Upper lobe of right lung (tissue), 1 donor: ENCODE measurements at regions not wholly inside any gene's neighbourhood (a gene's known extent, or its start where the extent isn't known, plus 50 kb on each side); places are given as distances from the start of the nearest gene placed in this dataset.

ENCODE experiments used
- ATAC-seq: fragments of 200-7000 bp; cut with Tn5 transposase; one replicate; pipeline ENCODE4 v1.9.1; 2020; ENCODE audit warnings: mild to moderate bottlenecking, moderate library complexity
- DNase-seq: peaks from one replicate; pipeline ENCODE4 v3.0.0-alpha.2; 2020
- H3K27ac ChIP-seq: fragments of 200-600 bp; one replicate; pipeline ENCODE4 v1.8.0; 2022
- H3K27me3 ChIP-seq: fragments of 200-600 bp; one replicate; pipeline ENCODE4 v1.8.0; 2022; ENCODE audit warnings: mild to moderate bottlenecking
- H3K36me3 ChIP-seq: fragments of 200-600 bp; one replicate; pipeline ENCODE4 v1.8.0; 2022
- H3K4me1 ChIP-seq: fragments of 200-600 bp; one replicate; pipeline ENCODE4 v1.8.0; 2022
- H3K4me3 ChIP-seq: fragments of 200-600 bp; one replicate; pipeline ENCODE4 v1.8.0; 2022; ENCODE audit warnings: mild to moderate bottlenecking
- H3K9me3 ChIP-seq: fragments of 200-600 bp; one replicate; pipeline ENCODE4 v1.8.0; 2022
- intact Hi-C: fragments of 100-400 bp; cut with DNase I; formaldehyde crosslinking; loops from one replicate; pipeline ENCODE4 v1.11.0; 2022
- TF ChIP-seq, protein P1 (sequence below): fragments of 200-600 bp; IDR thresholded peaks from one replicate; pipeline ENCODE4 v1.8.0; 2022; ENCODE audit warnings: antibody characterized with exemption
- donor health status: DM: no; HTN: yes; CAD: no; lungs with severe emphysema.

DNA sequence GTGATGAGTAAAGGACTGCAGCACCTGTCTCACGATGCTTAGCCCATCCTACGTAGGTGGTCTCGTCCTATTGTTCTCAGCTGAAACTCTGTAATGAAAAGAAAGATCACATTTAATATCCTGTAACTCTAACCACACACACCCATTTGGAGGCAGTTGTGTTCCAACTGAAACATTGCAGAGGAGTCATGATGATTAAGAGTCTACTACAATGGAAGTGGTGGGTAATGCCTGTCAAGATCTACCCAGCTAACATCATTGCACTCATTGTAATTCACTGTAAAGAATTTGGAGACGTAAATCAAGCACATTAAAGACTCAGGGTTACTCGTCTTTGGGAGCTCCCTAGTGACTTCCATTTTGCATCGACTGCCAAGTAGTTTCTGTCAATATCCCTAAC is 106.0 kb upstream of the PTPN3 start:
- no peaks in the 10 kb centered on the region for H3K9me3 ChIP-seq
- H3K27me3 ChIP-seq = no peaks in the 10 kb centered on the region
- H3K4me3 ChIP-seq = no peak overlapping the region
- no peaks in the 10 kb centered on the region for H3K36me3 ChIP-seq
- ATAC-seq (no peak), DNase-seq (no peak)
- intact Hi-C loops = no loop called here
- H3K27ac ChIP-seq = no peak overlapping the region
- H3K4me1 ChIP-seq = no peaks in the 10 kb centered on the region
- TF ChIP-seq, protein P1, sequence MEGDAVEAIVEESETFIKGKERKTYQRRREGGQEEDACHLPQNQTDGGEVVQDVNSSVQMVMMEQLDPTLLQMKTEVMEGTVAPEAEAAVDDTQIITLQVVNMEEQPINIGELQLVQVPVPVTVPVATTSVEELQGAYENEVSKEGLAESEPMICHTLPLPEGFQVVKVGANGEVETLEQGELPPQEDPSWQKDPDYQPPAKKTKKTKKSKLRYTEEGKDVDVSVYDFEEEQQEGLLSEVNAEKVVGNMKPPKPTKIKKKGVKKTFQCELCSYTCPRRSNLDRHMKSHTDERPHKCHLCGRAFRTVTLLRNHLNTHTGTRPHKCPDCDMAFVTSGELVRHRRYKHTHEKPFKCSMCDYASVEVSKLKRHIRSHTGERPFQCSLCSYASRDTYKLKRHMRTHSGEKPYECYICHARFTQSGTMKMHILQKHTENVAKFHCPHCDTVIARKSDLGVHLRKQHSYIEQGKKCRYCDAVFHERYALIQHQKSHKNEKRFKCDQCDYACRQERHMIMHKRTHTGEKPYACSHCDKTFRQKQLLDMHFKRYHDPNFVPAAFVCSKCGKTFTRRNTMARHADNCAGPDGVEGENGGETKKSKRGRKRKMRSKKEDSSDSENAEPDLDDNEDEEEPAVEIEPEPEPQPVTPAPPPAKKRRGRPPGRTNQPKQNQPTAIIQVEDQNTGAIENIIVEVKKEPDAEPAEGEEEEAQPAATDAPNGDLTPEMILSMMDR = no peak

- intact Hi-C loops = no loop called here
- DNase-seq (no peak), ATAC-seq (no peak)
- H3K27ac ChIP-seq = no peak overlapping the region
- H3K4me3 ChIP-seq = no peak overlapping the region
- TF ChIP-seq, protein P1 = no peak
- H3K9me3 ChIP-seq = no peaks in the 10 kb centered on the region
- no peaks in the 10 kb centered on the region for H3K4me1 ChIP-seq
- H3K27me3 ChIP-seq = no peaks in the 10 kb centered on the region
- no peaks in the 10 kb centered on the region for H3K36me3 ChIP-seq
These were observed 106.7 kb upstream of the PTPN3 start for GRCh38 chr9:109604781-109605180.

DNA sequence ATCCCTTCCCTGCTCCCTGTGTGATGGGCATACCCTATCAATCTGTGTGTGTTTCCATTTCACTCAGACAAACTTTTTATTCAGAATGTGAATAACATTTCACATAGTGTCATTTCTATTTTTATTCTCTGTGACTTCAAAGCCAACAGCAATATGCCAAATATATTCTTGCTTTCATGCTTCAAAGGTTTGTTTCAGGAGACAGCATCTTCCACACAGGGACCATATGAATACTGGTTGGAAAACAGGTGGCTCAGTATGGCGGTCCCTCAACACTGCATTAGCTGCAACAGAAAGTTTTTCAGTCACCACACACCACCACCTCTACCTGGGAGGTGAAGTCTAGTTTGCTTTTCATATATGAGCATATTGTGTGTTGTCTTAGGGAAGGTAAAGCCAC is 111.0 kb upstream of the PTPN3 start:
- DNase-seq (no peak), ATAC-seq (no peak)
- intact Hi-C loops = no loop called here
- Histone ChIP-seq H3K27me3 (no peaks in the 10 kb centered on the region), H3K9me3 (no peaks in the 10 kb centered on the region), H3K4me3 (no peak overlapping the region), H3K36me3 (no peaks in the 10 kb centered on the region), H3K27ac (no peak overlapping the region), H3K4me1 (no peaks in the 10 kb centered on the region)
- TF ChIP-seq, protein P1 = no peak

- intact Hi-C loops = no loop called here
- no peak for ATAC-seq
- Histone ChIP-seq H3K9me3 (no peaks in the 10 kb centered on the region), H3K36me3 (no peaks in the 10 kb centered on the region), H3K27me3 (no peaks in the 10 kb centered on the region), H3K4me1 (no peaks in the 10 kb centered on the region), H3K27ac (no peak overlapping the region), H3K4me3 (no peak overlapping the region)
- TF ChIP-seq, protein P1 = no peak
- no peak for DNase-seq
These were observed 118.5 kb upstream of the PTPN3 start for GRCh38 chr9:109616571-109617120.

GRCh38 chr9:109619310-109619709 is 121.2 kb upstream of the PTPN3 start:
- intact Hi-C loops = no loop called here

More at GRCh38 chr9:109619310-109619709, 121.2 kb upstream of the PTPN3 start:
- ATAC-seq = no peak
- Histone ChIP-seq H3K27me3 (no peaks in the 10 kb centered on the region), H3K9me3 (no peaks in the 10 kb centered on the region), H3K27ac (no peak overlapping the region), H3K36me3 (no peaks in the 10 kb centered on the region), H3K4me1 (no peaks in the 10 kb centered on the region), H3K4me3 (no peak overlapping the region)
- TF ChIP-seq, protein P1 = no peak
- DNase-seq = no peak
